ENCODE measurements at regions not wholly inside any gene's neighbourhood (a gene's known extent, or its start where the extent isn't known, plus 50 kb on each side); places are given as distances from the start of the nearest gene placed in this dataset.

DNA sequence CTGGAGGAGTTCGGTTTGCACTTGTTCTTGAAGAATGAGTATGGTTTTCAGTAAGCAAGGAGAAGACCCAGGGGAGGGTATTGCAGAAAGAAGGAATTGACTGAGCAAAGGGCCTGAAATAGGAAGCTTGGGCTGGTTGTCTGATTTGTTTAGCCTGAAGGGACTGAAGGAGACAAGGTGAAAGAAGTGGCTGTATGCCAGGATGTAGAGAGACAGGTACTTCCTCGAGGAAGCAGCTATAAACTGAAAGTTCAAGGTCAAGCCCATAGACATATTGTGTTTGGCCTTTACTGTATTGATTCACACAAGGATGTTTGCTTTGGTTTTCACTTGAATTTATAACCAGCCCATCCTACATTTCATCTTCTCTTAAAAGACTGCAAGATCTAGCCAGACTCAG, 183.1 kb downstream of the PALM2AKAP2 start:
- POLR2A ChIA-PET: interaction anchor here (1.8 kb wide), 1 partner anchor 41 kb away, joined by 5 read pairs; no protein-coding TSS in a partner anchor
- peak overlapping the region; percentile 38 for H3K4me2 ChIP-seq (replicated peaks; ENCODE audit: low read depth, low read length, poor library complexity, severe bottlenecking)
- H3K27ac Mint-ChIP-seq: peak overlapping the region; percentile 72

More for the DNA sequence above, 183.1 kb downstream of the PALM2AKAP2 start:
- Histone ChIP-seq H3K9ac (ENCODE audit: low read length) (no peak overlapping the region), H3K27me3 (replicated peaks in 1 of 4; ENCODE audit: control extremely low read depth in 1 of 4, control insufficient read depth in 3 of 4, insufficient read depth in 4 of 4, low read length in 3 of 4) (no peaks in the 10 kb centered on the region), H3K9me3 (ENCODE audit: control extremely low read depth in 1 of 3, control insufficient read depth in 2 of 3, insufficient read depth in 1 of 3, low read length in 2 of 3) (no peaks in the 10 kb centered on the region), H2AFZ (ENCODE audit: insufficient read depth, low read depth, low read length, poor library complexity, severe bottlenecking) (peak overlapping the region; percentile 40), H3K27ac (ENCODE audit: low read length in 2 of 2) (peak overlapping the region in 1 of 2 donors; percentile 62), H3K4me1 (ENCODE audit: control insufficient read depth in 2 of 2, insufficient read depth in 2 of 2, low read length in 2 of 2) (peaks cover 43 to 48% of the 10 kb centered on the region in 2 donors), H4K20me1 (ENCODE audit: control insufficient read depth, insufficient read depth, low read length, poor library complexity, severe bottlenecking) (no peaks in the 10 kb centered on the region), H3K36me3 (replicated peaks in 1 of 2; ENCODE audit: control extremely low read depth in 1 of 2, control insufficient read depth in 1 of 2, extremely low read depth in 1 of 2, insufficient read depth in 2 of 2, low read length in 1 of 2) (no peaks in the 10 kb centered on the region), H3K4me3 (ENCODE audit: control extremely low read depth in 1 of 5, extremely low read depth in 1 of 5, insufficient read depth in 1 of 5, low read depth in 2 of 5, low read length in 4 of 5) (no peak overlapping the region), H3K79me2 (ENCODE audit: control insufficient read depth, insufficient read depth, low read length) (peaks cover 7% of the 10 kb centered on the region)
- TF ChIP-seq, protein P1, sequence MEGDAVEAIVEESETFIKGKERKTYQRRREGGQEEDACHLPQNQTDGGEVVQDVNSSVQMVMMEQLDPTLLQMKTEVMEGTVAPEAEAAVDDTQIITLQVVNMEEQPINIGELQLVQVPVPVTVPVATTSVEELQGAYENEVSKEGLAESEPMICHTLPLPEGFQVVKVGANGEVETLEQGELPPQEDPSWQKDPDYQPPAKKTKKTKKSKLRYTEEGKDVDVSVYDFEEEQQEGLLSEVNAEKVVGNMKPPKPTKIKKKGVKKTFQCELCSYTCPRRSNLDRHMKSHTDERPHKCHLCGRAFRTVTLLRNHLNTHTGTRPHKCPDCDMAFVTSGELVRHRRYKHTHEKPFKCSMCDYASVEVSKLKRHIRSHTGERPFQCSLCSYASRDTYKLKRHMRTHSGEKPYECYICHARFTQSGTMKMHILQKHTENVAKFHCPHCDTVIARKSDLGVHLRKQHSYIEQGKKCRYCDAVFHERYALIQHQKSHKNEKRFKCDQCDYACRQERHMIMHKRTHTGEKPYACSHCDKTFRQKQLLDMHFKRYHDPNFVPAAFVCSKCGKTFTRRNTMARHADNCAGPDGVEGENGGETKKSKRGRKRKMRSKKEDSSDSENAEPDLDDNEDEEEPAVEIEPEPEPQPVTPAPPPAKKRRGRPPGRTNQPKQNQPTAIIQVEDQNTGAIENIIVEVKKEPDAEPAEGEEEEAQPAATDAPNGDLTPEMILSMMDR (IDR thresholded peaks at IDR 0.05): no peak
- no peak for TF ChIP-seq EZH2 (IDR thresholded peaks at IDR 0.05; ENCODE audit: borderline replicate concordance, insufficient read depth, low read depth, low read length, poor library complexity, severe bottlenecking)
- peak overlapping the region; percentile 0 for H3K4me3 Mint-ChIP-seq
- intact Hi-C loops (cut with micrococcal nuclease): no loop called here
- 80% methylated on average over 1 of the region's 2 CpGs for whole genome bisulfite sequencing (ENCODE audit: insufficient coverage)
- peaks cover 58% of the 10 kb centered on the region for H3K4me1 Mint-ChIP-seq
- DNase-seq (no peak), ATAC-seq (ENCODE audit: low read depth) (no peak)
- no peaks in the 10 kb centered on the region for H3K9me3 Mint-ChIP-seq (ENCODE audit: insufficient read depth)
- CTCF ChIA-PET: interaction anchor here (1.7 kb wide), 1 partner anchor 95 kb away, joined by 4 read pairs; no protein-coding TSS in a partner anchor
- H3K27me3 Mint-ChIP-seq: no peaks in the 10 kb centered on the region

Measured in B cell (primary cell).